Lower leg skin (tissue), 4 donors: ENCODE measurements at regions not wholly inside any gene's neighbourhood (a gene's known extent, or its start where the extent isn't known, plus 50 kb on each side); places are given as distances from the start of the nearest gene placed in this dataset.

Experiments
- DNase-seq, 2 donors: peaks; one replicate each; pipeline ENCODE4 v3.0.0-alpha.2; 2019; ENCODE audit warnings: low spot score in 2 of 2
- H3K4me3 ChIP-seq: fragments of 200-600 bp; sonication (generic); 2 replicates; pipeline ENCODE4 v1.5.1; 2017; ENCODE audit warnings: mild to moderate bottlenecking, low read depth; ENCODE audit not compliant: poor library complexity, severe bottlenecking
- CTCF ChIP-seq, 3 donors: fragments of 450-650 bp; IDR thresholded peaks; one replicate each; pipeline ENCODE4 v1.5.1; 2016; ENCODE audit warnings: antibody characterized with exemption in 3 of 3, mild to moderate bottlenecking in 3 of 3, moderate library complexity in 2 of 3
- POLR2A ChIP-seq, 2 donors: fragments of 450-650 bp; IDR thresholded peaks; one replicate each; pipeline ENCODE4 v1.6.1; 2016 to 2017; ENCODE audit warnings: antibody characterized with exemption in 2 of 2, mild to moderate bottlenecking in 1 of 2, moderate library complexity in 1 of 2
- WGBS, 2 donors: methylation state at CpG; one replicate each; pipeline ENCODE4 v1.1.5; 2018; 5-methylcytosine and 5-hydroxymethylcytosine counted together
- intact Hi-C: fragments of 100-400 bp; cut with DNase I; formaldehyde crosslinking; loops from one replicate; pipeline ENCODE4 v1.15.0; 2023; ENCODE audit warnings: low total_unique reads

- intact Hi-C loops: no loop called here
- WGBS, 2 donors: 88 to 92% methylated on average over 9 of the region's 9 CpGs
Observed at GRCh38 chr5:26231316-26231715, 807.1 kb downstream of the CDH9 start.

GRCh38 chr5:26229848-26230247 lies 808.5 kb downstream of the CDH9 start:
- peak in 1 of 2 donors; percentile 66 for DNase-seq
- no peak for TF ChIP-seq CTCF (IDR thresholded peaks at IDR 0.05)
- TF ChIP-seq POLR2A (IDR thresholded peaks at IDR 0.05): no peak
- 90 to 93% methylated on average over 8 of the region's 8 CpGs for WGBS, 2 donors
- no peak overlapping the region for H3K4me3 ChIP-seq
- intact Hi-C loops: no loop called here

More at GRCh38 chr5:26231316-26231715, 807.1 kb downstream of the CDH9 start:
- DNase-seq: peak in 1 of 2 donors; percentile 54
- no peak overlapping the region for H3K4me3 ChIP-seq
- no peak for TF ChIP-seq POLR2A (IDR thresholded peaks at IDR 0.05)
- no peak for TF ChIP-seq CTCF (IDR thresholded peaks at IDR 0.05)

- intact Hi-C loops: no loop called here
- DNase-seq: no peak
- TF ChIP-seq CTCF (IDR thresholded peaks at IDR 0.05) (no peak), POLR2A (IDR thresholded peaks at IDR 0.05) (no peak)
- 80 to 85% methylated on average over 6 of the region's 6 CpGs for WGBS, 2 donors
- no peak overlapping the region for H3K4me3 ChIP-seq
Observed at GRCh38 chr5:26227245-26227644, 811.1 kb downstream of the CDH9 start.

- TF ChIP-seq POLR2A (IDR thresholded peaks at IDR 0.05): no peak
- no peak for TF ChIP-seq CTCF (IDR thresholded peaks at IDR 0.05)
- H3K4me3 ChIP-seq: no peak overlapping the region
- no peak for DNase-seq
- WGBS, 2 donors: 76 to 80% methylated on average over 2 of the region's 2 CpGs
- intact Hi-C loops: no loop called here
Observed at GRCh38 chr5:26205121-26205520, 833.3 kb downstream of the CDH9 start.

- no peak for TF ChIP-seq POLR2A (IDR thresholded peaks at IDR 0.05)
- TF ChIP-seq CTCF (IDR thresholded peaks at IDR 0.05): no peak
- no peak overlapping the region for H3K4me3 ChIP-seq
- DNase-seq: no peak
- intact Hi-C loops: no loop called here
- 54 to 68% methylated on average over 5 of the region's 5 CpGs for WGBS, 2 donors
Observed at GRCh38 chr5:26193626-26194025, 844.8 kb downstream of the CDH9 start.

- DNase-seq: no peak
- intact Hi-C loops: no loop called here
- no peak overlapping the region for H3K4me3 ChIP-seq
- TF ChIP-seq CTCF (IDR thresholded peaks at IDR 0.05) (no peak), POLR2A (IDR thresholded peaks at IDR 0.05) (no peak)
Observed at GRCh38 chr5:26192486-26192885, 845.9 kb downstream of the CDH9 start.
